Breast epithelium (tissue), 3 donors: ENCODE measurements at regions not wholly inside any gene's neighbourhood (a gene's known extent, or its start where the extent isn't known, plus 50 kb on each side); places are given as distances from the start of the nearest gene placed in this dataset.

Source experiments
- CTCF ChIP-seq, 3 donors: fragments of 450-650 bp; IDR thresholded peaks; one replicate each; pipeline ENCODE4 v1.5.1; 2016 to 2017; ENCODE audit warnings: antibody characterized with exemption in 3 of 3, mild to moderate bottlenecking in 3 of 3, moderate library complexity in 3 of 3
- POLR2AphosphoS5 ChIP-seq, 3 donors: sonication (generic); formaldehyde crosslinking; IDR thresholded peaks; one replicate each; pipeline ENCODE4 v1.6.1; 2017; ENCODE audit warnings: antibody characterized with exemption in 3 of 3

GRCh38 chr7:97460433-97460832 is 271.5 kb upstream of the TAC1 start:
- TF ChIP-seq POLR2AphosphoS5 (IDR thresholded peaks at IDR 0.05) (no peak), CTCF (IDR thresholded peaks at IDR 0.05) (no peak)
